IMR-90 (cell line): ENCODE measurements at regions not wholly inside any gene's neighbourhood (a gene's known extent, or its start where the extent isn't known, plus 50 kb on each side); places are given as distances from the start of the nearest gene placed in this dataset.

ENCODE experiments used
- ATAC-seq: fragments of 200-7000 bp; cut with Tn5 transposase; 2 replicates; pipeline ENCODE4 v1.9.1; 2020; ENCODE audit warnings: low read depth, mild to moderate bottlenecking, moderate library complexity
- BruUV-seq: library from RNA; stranded (reverse); fragments of 400-500 nt; replicated peaks from 2 replicates; lab custom pipeline; 2021; lab: Mats Ljungman, UMichigan
- CTCF ChIA-PET: fragments of 300-600 bp; formaldehyde crosslinking; extraction: SDS; loops from one replicate; lab custom pipeline; 2021; ENCODE audit warnings: antibody characterized with exemption; lab: Yijun Ruan, JAX
- POLR2A ChIA-PET: fragments of 300-600 bp; sonication (Branson Sonifier 250); formaldehyde crosslinking; loops from one replicate; lab custom pipeline; 2022; ENCODE audit warnings: antibody characterized with exemption; ENCODE audit not compliant: unreplicated experiment; lab: Charles Lee
- DNase-seq: peaks from one replicate; pipeline ENCODE4 v3.0.0; 2013
- H2AFZ ChIP-seq: replicated peaks from 2 replicates; pipeline ENCODE3; 2013; ENCODE audit warnings: low read length, mild to moderate bottlenecking; ENCODE audit not compliant: poor library complexity
- H2AK5ac ChIP-seq: 2 replicates; pipeline ENCODE4 v1.6.1; 2013; ENCODE audit warnings: low read depth, low read length, inconsistent platforms
- H2AK9ac ChIP-seq: replicated peaks from 2 replicates; pipeline ENCODE3; 2013; ENCODE audit warnings: mild to moderate bottlenecking, low read depth, low read length, moderate library complexity; ENCODE audit not compliant: poor library complexity
- H2BK120ac ChIP-seq: 2 replicates; pipeline ENCODE4 v1.6.1; 2013; ENCODE audit warnings: low read depth, low read length, inconsistent platforms
- H2BK15ac ChIP-seq: 3 replicates; pipeline ENCODE4 v1.6.1; 2013; ENCODE audit warnings: low read depth, low read length, inconsistent platforms
- H2BK20ac ChIP-seq: 2 replicates; pipeline ENCODE4 v1.6.1; 2013; ENCODE audit warnings: low read depth, mild to moderate bottlenecking, inconsistent platforms, low read length, moderate library complexity
- H2BK5ac ChIP-seq: 2 replicates; pipeline ENCODE4 v1.6.1; 2013; ENCODE audit warnings: mild to moderate bottlenecking, low read depth, low read length, inconsistent platforms; ENCODE audit not compliant: poor library complexity, severe bottlenecking
- H3K14ac ChIP-seq: replicated peaks from 2 replicates; pipeline ENCODE4 v1.6.1; 2013; ENCODE audit warnings: low read depth, low read length, inconsistent platforms
- H3K18ac ChIP-seq: 2 replicates; pipeline ENCODE4 v1.6.1; 2013; ENCODE audit warnings: low read depth, low read length, control low read depth
- H3K23ac ChIP-seq: 2 replicates; pipeline ENCODE4 v1.6.1; 2013; ENCODE audit warnings: low read depth, low read length, inconsistent platforms
- H3K27ac ChIP-seq: 2 replicates; pipeline ENCODE4 v1.5.1; 2013; ENCODE audit warnings: mild to moderate bottlenecking, control low read depth, low read length; ENCODE audit not compliant: insufficient read depth
- H3K27me3 ChIP-seq: 2 replicates; pipeline ENCODE4 v1.6.1; 2013; ENCODE audit warnings: low read length; ENCODE audit not compliant: control insufficient read depth, insufficient read depth
- H3K36me3 ChIP-seq: 2 replicates; pipeline ENCODE4 v1.6.1; 2013; ENCODE audit warnings: low read length, mixed read lengths; ENCODE audit not compliant: control insufficient read depth, insufficient read depth
- H3K4ac ChIP-seq: 2 replicates; pipeline ENCODE4 v1.6.1; 2013; ENCODE audit warnings: low read depth, low read length, inconsistent platforms
- H3K4me1 ChIP-seq: 2 replicates; pipeline ENCODE4 v1.6.1; 2013; ENCODE audit warnings: low read length, mixed read lengths; ENCODE audit not compliant: control insufficient read depth, insufficient read depth
- H3K4me2 ChIP-seq: 2 replicates; pipeline ENCODE4 v1.6.1; 2013; ENCODE audit warnings: low read depth, mild to moderate bottlenecking, control low read depth, low read length, moderate library complexity
- H3K4me3 ChIP-seq: 2 replicates; pipeline ENCODE4 v1.5.1; 2013; ENCODE audit warnings: low read depth, mild to moderate bottlenecking, control low read depth, low read length, moderate library complexity; ENCODE audit not compliant: insufficient read depth
- H3K56ac ChIP-seq: 2 replicates; pipeline ENCODE4 v1.6.1; 2013; ENCODE audit warnings: low read length, inconsistent platforms; ENCODE audit not compliant: insufficient read depth; ENCODE audit errors: extremely low read depth
- H3K79me1 ChIP-seq, 2 experiments: 2 replicates each; pipeline ENCODE4 v1.6.1; 2013; ENCODE audit warnings: low read length in 2 of 2, inconsistent platforms in 1 of 2, low read depth in 1 of 2
- H3K9ac ChIP-seq: 2 replicates; pipeline ENCODE4 v1.6.1; 2013; ENCODE audit warnings: low read depth, low read length, control low read depth
- H3K9me1 ChIP-seq: 2 replicates; pipeline ENCODE4 v1.6.1; 2013; ENCODE audit warnings: low read length, inconsistent platforms; ENCODE audit not compliant: insufficient read depth
- H3K9me3 ChIP-seq: 2 replicates; pipeline ENCODE4 v1.6.1; 2013; ENCODE audit warnings: low read length; ENCODE audit not compliant: control insufficient read depth, insufficient read depth
- H4K20me1 ChIP-seq: 2 replicates; pipeline ENCODE4 v1.6.1; 2013; ENCODE audit warnings: low read length, inconsistent platforms; ENCODE audit not compliant: insufficient read depth
- H4K5ac ChIP-seq: 2 replicates; pipeline ENCODE4 v1.6.1; 2013; ENCODE audit warnings: mild to moderate bottlenecking, low read depth, low read length, control low read depth
- H4K8ac ChIP-seq, 2 experiments: 2 replicates each; pipeline ENCODE4 v1.6.1; 2013; ENCODE audit warnings: low read depth in 2 of 2, low read length in 2 of 2, control low read depth in 1 of 2, inconsistent platforms in 1 of 2
- H4K91ac ChIP-seq: 2 replicates; pipeline ENCODE4 v1.6.1; 2013; ENCODE audit warnings: low read depth, low read length, inconsistent platforms; ENCODE audit not compliant: insufficient read depth
- FOS ChIP-seq: fragments of 150-350 bp; IDR thresholded peaks from 2 replicates; pipeline ENCODE4 v1.6.1; 2016; ENCODE audit warnings: low read depth, low read length
- MAZ ChIP-seq: IDR thresholded peaks from 2 replicates; pipeline ENCODE4 v1.6.1; 2012; ENCODE audit warnings: low read depth, mild to moderate bottlenecking, low read length, improper control_type of control experiment, moderate library complexity, borderline replicate concordance
- WGBS, 2 experiments: methylation state at CpG; one replicate each; pipeline versions ENCODE4 v1.1.5 to v1.1.7; 2013; ENCODE audit warnings: missing lambda C conversion rate in 2 of 2; ENCODE audit not compliant: insufficient read length in 1 of 2; ENCODE audit errors: extremely low coverage in 2 of 2; 5-methylcytosine and 5-hydroxymethylcytosine counted together
- dilution Hi-C: fragments of 300-500 bp; cut with HindIII; formaldehyde crosslinking; loops from one replicate; pipeline ENCODE4 v1.14.3; 2018; ENCODE audit warnings: low sequenced_read_pairs; ENCODE audit not compliant: unreplicated experiment
- in situ Hi-C: fragments of 300-500 bp; cut with MboI; formaldehyde crosslinking; loops from 3 replicates; pipeline ENCODE4 v1.14.3; 2019; ENCODE audit warnings: low sequenced_read_pairs, inconsistent platforms, mixed read lengths
- intact Hi-C: fragments of 100-400 bp; cut with micrococcal nuclease; formaldehyde crosslinking; loops from 2 replicates; pipeline ENCODE4 v1.10.0; 2022
- TF ChIP-seq, protein P1 (sequence below): conservative IDR thresholded peaks from 2 replicates; pipeline ENCODE4 v1.5.1; 2012; ENCODE audit warnings: mild to moderate bottlenecking, low read depth, low read length, improper control_type of control experiment

DNA sequence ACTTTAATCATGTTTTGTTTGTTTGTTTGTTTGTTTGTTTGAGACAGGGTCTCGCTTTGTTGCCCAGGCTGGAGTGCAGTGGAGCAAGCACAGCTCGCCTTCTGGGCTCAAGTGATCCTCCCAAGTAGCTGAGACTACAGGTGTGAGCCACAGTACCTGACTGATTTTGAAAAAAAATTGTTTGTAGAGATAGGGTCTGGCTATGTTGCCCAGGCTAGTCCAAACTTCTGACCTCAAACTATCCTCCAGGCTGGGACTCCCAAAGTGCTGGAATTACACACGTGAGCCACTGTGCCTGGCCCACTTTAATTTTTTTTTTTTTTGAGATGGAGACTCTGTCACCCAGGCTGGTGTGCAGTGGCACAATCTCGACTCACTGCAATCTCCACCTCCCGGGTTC lies 74.8 kb upstream of the CLDN5 start:
- H3K56ac ChIP-seq, result no peak overlapping the region
- peaks cover 7% of the 10 kb centered on the region for H3K27me3 ChIP-seq
- ChIA-PET CTCF (no interaction called here), POLR2A (no interaction called here)
- no peak overlapping the region for H2AK5ac ChIP-seq
- no TSS peak for BruUV-seq
- WGBS, 2 experiments, result 60% methylated on average over 1 of the region's 5 CpGs; no CpG with 5 or more reads in 1 of the 2 experiments
- intact Hi-C loops, result no loop called here
- in situ Hi-C loops, result no loop called here
- ATAC-seq (no peak), DNase-seq (no peak)
- no peak overlapping the region for H3K9ac ChIP-seq
- H3K4me3 ChIP-seq, result no peak overlapping the region
- no peak overlapping the region for H4K91ac ChIP-seq
- TF ChIP-seq, protein P1, sequence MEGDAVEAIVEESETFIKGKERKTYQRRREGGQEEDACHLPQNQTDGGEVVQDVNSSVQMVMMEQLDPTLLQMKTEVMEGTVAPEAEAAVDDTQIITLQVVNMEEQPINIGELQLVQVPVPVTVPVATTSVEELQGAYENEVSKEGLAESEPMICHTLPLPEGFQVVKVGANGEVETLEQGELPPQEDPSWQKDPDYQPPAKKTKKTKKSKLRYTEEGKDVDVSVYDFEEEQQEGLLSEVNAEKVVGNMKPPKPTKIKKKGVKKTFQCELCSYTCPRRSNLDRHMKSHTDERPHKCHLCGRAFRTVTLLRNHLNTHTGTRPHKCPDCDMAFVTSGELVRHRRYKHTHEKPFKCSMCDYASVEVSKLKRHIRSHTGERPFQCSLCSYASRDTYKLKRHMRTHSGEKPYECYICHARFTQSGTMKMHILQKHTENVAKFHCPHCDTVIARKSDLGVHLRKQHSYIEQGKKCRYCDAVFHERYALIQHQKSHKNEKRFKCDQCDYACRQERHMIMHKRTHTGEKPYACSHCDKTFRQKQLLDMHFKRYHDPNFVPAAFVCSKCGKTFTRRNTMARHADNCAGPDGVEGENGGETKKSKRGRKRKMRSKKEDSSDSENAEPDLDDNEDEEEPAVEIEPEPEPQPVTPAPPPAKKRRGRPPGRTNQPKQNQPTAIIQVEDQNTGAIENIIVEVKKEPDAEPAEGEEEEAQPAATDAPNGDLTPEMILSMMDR, result no peak
- TF ChIP-seq FOS, result no peak
- TF ChIP-seq MAZ, result no peak
- H3K4me1 ChIP-seq, result no peaks in the 10 kb centered on the region; the same call in 1 of the 2 replicates
- no peaks in the 10 kb centered on the region for H4K20me1 ChIP-seq
- no peaks in the 10 kb centered on the region for H3K36me3 ChIP-seq
- H2BK20ac ChIP-seq, result no peak overlapping the region
- dilution Hi-C loops, result no loop called here
- no peak overlapping the region for H3K27ac ChIP-seq
- H4K5ac ChIP-seq, result no peak overlapping the region
- no peak overlapping the region for H2AK9ac ChIP-seq
- no peak overlapping the region for H3K14ac ChIP-seq
- H3K4ac ChIP-seq, result no peak overlapping the region
- no peak overlapping the region for H2BK5ac ChIP-seq
- H2BK15ac ChIP-seq, result no peak overlapping the region
- H3K23ac ChIP-seq, result no peak overlapping the region
- H3K4me2 ChIP-seq, result no peak overlapping the region
- H4K8ac ChIP-seq, result no peak overlapping the region
- no peaks in the 10 kb centered on the region for H3K79me1 ChIP-seq
- no peak overlapping the region for H2BK120ac ChIP-seq
- H2AFZ ChIP-seq, result no peak overlapping the region
- no peaks in the 10 kb centered on the region for H3K9me3 ChIP-seq
- no peaks in the 10 kb centered on the region for H3K9me1 ChIP-seq
- H3K18ac ChIP-seq, result no peak overlapping the region
